ENCODE measurements at regions not wholly inside any gene's neighbourhood (a gene's known extent, or its start where the extent isn't known, plus 50 kb on each side); places are given as distances from the start of the nearest gene placed in this dataset.
"Not testable (repeated sequence)": the region's sequence is repeated elsewhere in the genome, so short reads cannot be mapped to it uniquely, and the experiment has no call there.

- Histone ChIP-seq H3K27ac (ENCODE audit: low read depth, low read length) (no peak overlapping the region), H3K4me3 (ENCODE audit: low read depth in 1 of 2, low read length in 2 of 2) (no peak overlapping the region), H3K9me3 (ENCODE audit: low read length) (no peaks in the 10 kb centered on the region), H3K27me3 (ENCODE audit: control insufficient read depth in 1 of 2, insufficient read depth in 2 of 2, low read length in 2 of 2) (no peaks in the 10 kb centered on the region), H3K9ac (ENCODE audit: low read length) (no peak overlapping the region), H3K36me3 (ENCODE audit: insufficient read depth, low read length) (no peaks in the 10 kb centered on the region), H3K4me1 (ENCODE audit: insufficient read depth, low read length) (no peaks in the 10 kb centered on the region)
These were observed 52.2 kb upstream of the MKI67 start for GRCh38 chr10:128178302-128178958.

GRCh38 chr10:128180843-128181242 is 54.6 kb upstream of the MKI67 start:
- H3K9ac ChIP-seq (ENCODE audit: low read length), result no peak overlapping the region
- no peaks in the 10 kb centered on the region for H3K4me1 ChIP-seq (ENCODE audit: insufficient read depth, low read length)
- H3K27me3 ChIP-seq (ENCODE audit: control insufficient read depth in 1 of 2, insufficient read depth in 2 of 2, low read length in 2 of 2), result no peaks in the 10 kb centered on the region
- no peaks in the 10 kb centered on the region for H3K9me3 ChIP-seq (ENCODE audit: low read length)
- no peaks in the 10 kb centered on the region for H3K36me3 ChIP-seq (ENCODE audit: insufficient read depth, low read length)
- no peak overlapping the region for H3K4me3 ChIP-seq (ENCODE audit: low read depth in 1 of 2, low read length in 2 of 2)
- H3K27ac ChIP-seq (ENCODE audit: low read depth, low read length), result no peak overlapping the region

DNA sequence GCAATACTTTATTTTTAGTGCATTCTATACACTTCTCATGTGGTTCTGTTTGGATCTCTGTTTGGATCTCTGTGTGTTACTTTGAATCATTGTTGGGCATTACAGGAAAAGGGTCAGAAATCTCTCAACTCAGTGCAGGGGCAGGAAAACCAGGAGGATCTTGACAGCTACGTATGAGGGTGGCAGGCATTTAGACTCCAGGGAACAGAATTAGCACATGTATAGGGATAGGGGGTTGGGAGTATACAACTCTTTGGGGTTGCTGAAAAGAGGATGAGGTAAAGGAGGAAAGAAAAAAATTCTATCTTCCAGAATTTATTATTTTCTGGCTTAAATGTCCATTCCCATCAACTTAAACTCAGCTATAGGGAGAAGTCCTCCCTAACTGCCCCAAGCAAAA is 59.4 kb upstream of the MKI67 start:
- H3K9me3 ChIP-seq (ENCODE audit: low read length), result no peaks in the 10 kb centered on the region
- H3K27me3 ChIP-seq (ENCODE audit: control insufficient read depth in 1 of 2, insufficient read depth in 2 of 2, low read length in 2 of 2), result no peaks in the 10 kb centered on the region
- no peak overlapping the region for H3K27ac ChIP-seq (ENCODE audit: low read depth, low read length)
- H3K36me3 ChIP-seq (ENCODE audit: insufficient read depth, low read length), result no peaks in the 10 kb centered on the region
- H3K9ac ChIP-seq (ENCODE audit: low read length), result no peak overlapping the region
- no peak overlapping the region for H3K4me3 ChIP-seq (ENCODE audit: low read depth in 1 of 2, low read length in 2 of 2)
- no peaks in the 10 kb centered on the region for H3K4me1 ChIP-seq (ENCODE audit: insufficient read depth, low read length)

GRCh38 chr10:128186959-128187787 is 61.0 kb upstream of the MKI67 start:
- no peak overlapping the region for H3K27ac ChIP-seq (ENCODE audit: low read depth, low read length)
- H3K4me3 ChIP-seq (ENCODE audit: low read depth in 1 of 2, low read length in 2 of 2), result no peak overlapping the region

DNA sequence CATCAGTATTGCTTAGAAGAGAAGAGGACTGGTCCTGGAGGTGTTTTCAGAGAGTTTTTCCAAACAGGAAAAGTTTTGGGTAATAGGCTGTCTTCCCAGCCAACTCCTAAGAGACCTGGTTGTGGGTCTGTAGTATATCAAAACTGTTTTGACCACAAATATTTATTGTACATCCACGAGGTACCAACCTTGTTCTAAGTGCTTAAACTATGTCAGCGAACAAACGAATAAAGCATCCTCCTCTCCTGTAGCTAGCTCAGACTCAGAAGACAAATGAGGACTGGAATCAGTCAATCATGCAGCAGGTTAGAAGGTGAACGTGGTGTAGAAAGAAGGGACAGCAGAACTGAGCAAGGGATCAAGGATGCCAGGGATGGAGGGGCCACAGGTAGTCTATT is 61.6 kb upstream of the MKI67 start:
- no peak overlapping the region for H3K27ac ChIP-seq (ENCODE audit: low read depth, low read length)
- no peak overlapping the region for H3K9ac ChIP-seq (ENCODE audit: low read length)
- H3K4me3 ChIP-seq (ENCODE audit: low read depth in 1 of 2, low read length in 2 of 2), result no peak overlapping the region
- H3K36me3 ChIP-seq (ENCODE audit: insufficient read depth, low read length), result no peaks in the 10 kb centered on the region
- no peaks in the 10 kb centered on the region for H3K4me1 ChIP-seq (ENCODE audit: insufficient read depth, low read length)
- H3K27me3 ChIP-seq (ENCODE audit: control insufficient read depth in 1 of 2, insufficient read depth in 2 of 2, low read length in 2 of 2), result no peaks in the 10 kb centered on the region
- no peaks in the 10 kb centered on the region for H3K9me3 ChIP-seq (ENCODE audit: low read length)

More at GRCh38 chr10:128186959-128187787, 61.0 kb upstream of the MKI67 start:
- H3K27me3 ChIP-seq (ENCODE audit: control insufficient read depth in 1 of 2, insufficient read depth in 2 of 2, low read length in 2 of 2), result no peaks in the 10 kb centered on the region
- H3K36me3 ChIP-seq (ENCODE audit: insufficient read depth, low read length), result no peaks in the 10 kb centered on the region
- H3K9me3 ChIP-seq (ENCODE audit: low read length), result no peaks in the 10 kb centered on the region
- H3K9ac ChIP-seq (ENCODE audit: low read length), result no peak overlapping the region
- H3K4me1 ChIP-seq (ENCODE audit: insufficient read depth, low read length), result no peaks in the 10 kb centered on the region

DNA sequence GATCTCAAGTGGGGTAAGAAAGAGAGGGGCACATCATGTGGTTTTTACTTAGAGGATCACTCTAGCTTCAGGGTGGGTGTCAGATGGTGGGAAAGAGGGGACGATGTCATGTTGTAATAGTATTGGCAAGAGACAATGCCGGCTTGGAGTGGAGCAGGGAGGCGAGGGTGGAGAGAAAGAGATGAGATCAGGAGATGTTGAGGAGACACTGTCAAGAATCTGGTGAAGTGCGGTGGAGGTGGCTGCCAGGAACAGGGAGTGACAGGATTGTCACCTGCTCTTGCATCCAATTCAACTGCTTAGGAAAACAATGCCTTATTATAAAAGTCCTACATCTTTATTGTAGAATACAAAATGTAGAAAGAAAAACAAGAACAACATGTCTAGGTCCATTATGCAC is 63.0 kb upstream of the MKI67 start:
- Histone ChIP-seq H3K27me3 (ENCODE audit: control insufficient read depth in 1 of 2, insufficient read depth in 2 of 2, low read length in 2 of 2) (no peaks in the 10 kb centered on the region), H3K36me3 (ENCODE audit: insufficient read depth, low read length) (no peaks in the 10 kb centered on the region), H3K4me1 (ENCODE audit: insufficient read depth, low read length) (no peaks in the 10 kb centered on the region), H3K9ac (ENCODE audit: low read length) (no peak overlapping the region), H3K9me3 (ENCODE audit: low read length) (no peaks in the 10 kb centered on the region), H3K27ac (ENCODE audit: low read depth, low read length) (no peak overlapping the region), H3K4me3 (ENCODE audit: low read depth in 1 of 2, low read length in 2 of 2) (no peak overlapping the region)

GRCh38 chr10:128191847-128192246 is 65.6 kb upstream of the MKI67 start:
- Histone ChIP-seq H3K36me3 (ENCODE audit: insufficient read depth, low read length) (no peaks in the 10 kb centered on the region), H3K9ac (ENCODE audit: low read length) (no peak overlapping the region), H3K9me3 (ENCODE audit: low read length) (no peaks in the 10 kb centered on the region), H3K4me3 (ENCODE audit: low read depth in 1 of 2, low read length in 2 of 2) (no peak overlapping the region), H3K27ac (ENCODE audit: low read depth, low read length) (no peak overlapping the region), H3K27me3 (ENCODE audit: control insufficient read depth in 1 of 2, insufficient read depth in 2 of 2, low read length in 2 of 2) (no peaks in the 10 kb centered on the region), H3K4me1 (ENCODE audit: insufficient read depth, low read length) (no peaks in the 10 kb centered on the region)

DNA sequence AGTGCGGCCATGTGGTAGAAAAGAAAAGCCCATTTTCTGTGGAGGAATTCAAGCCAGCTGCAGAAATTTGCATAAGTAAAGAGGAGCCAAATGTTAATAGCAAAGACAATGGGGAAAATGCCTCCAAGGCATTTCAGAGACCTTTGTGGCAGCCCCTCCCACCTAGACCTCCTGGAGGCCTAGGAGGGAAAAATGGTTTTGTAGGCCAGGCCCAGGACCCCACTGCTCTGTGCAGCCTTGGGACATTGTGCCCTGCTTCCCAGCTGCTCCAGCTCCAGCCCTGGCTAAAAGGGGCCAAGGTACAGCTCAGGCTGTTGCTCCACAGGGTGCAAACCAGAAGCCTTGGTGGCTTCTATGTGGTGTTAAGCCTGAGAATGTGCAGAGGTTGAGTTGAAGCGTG is 75.6 kb upstream of the MKI67 start:
- not testable (repeated sequence) for H3K27me3 ChIP-seq (ENCODE audit: control insufficient read depth in 1 of 2, insufficient read depth in 2 of 2, low read length in 2 of 2); H3K9me3 ChIP-seq (ENCODE audit: low read length); H3K4me3 ChIP-seq (ENCODE audit: low read depth in 1 of 2, low read length in 2 of 2); H3K9ac ChIP-seq (ENCODE audit: low read length); H3K4me1 ChIP-seq (ENCODE audit: insufficient read depth, low read length); H3K36me3 ChIP-seq (ENCODE audit: insufficient read depth, low read length); H3K27ac ChIP-seq (ENCODE audit: low read depth, low read length)

DNA sequence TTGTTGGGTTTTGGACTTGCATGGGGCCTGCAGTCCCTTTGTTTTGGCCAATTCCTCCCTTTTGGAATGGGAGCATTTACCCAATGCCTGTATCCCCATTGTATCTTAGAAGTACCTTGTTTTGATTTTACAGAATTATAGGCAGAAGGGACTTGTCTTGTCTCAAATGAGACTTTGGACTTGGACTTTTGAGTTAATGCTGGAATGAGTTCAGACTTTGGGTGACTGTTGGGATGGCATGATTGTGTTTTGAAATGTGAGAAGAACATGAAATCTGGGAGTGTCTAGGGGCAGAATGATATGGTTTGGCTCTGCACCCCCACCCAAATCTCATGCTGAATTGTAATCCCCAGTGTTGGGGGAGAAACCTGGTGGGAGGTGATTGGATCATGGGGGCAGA is 76.8 kb upstream of the MKI67 start:
- H3K27me3 ChIP-seq (ENCODE audit: control insufficient read depth in 1 of 2, insufficient read depth in 2 of 2, low read length in 2 of 2), result no peaks in the 10 kb centered on the region
- no peak overlapping the region for H3K4me3 ChIP-seq (ENCODE audit: low read depth in 1 of 2, low read length in 2 of 2)
- H3K9me3 ChIP-seq (ENCODE audit: low read length), result no peaks in the 10 kb centered on the region
- H3K4me1 ChIP-seq (ENCODE audit: insufficient read depth, low read length), result no peaks in the 10 kb centered on the region
- H3K27ac ChIP-seq (ENCODE audit: low read depth, low read length), result no peak overlapping the region
- H3K9ac ChIP-seq (ENCODE audit: low read length), result no peak overlapping the region
- no peaks in the 10 kb centered on the region for H3K36me3 ChIP-seq (ENCODE audit: insufficient read depth, low read length)

GRCh38 chr10:128205591-128205990 is 79.4 kb upstream of the MKI67 start:
- not testable (repeated sequence) for H3K9ac ChIP-seq (ENCODE audit: low read length); H3K4me1 ChIP-seq (ENCODE audit: insufficient read depth, low read length)

GRCh38 chr10:128206676-128207075 is 80.5 kb upstream of the MKI67 start:
- Histone ChIP-seq H3K9ac (ENCODE audit: low read length) (no peak overlapping the region), H3K9me3 (ENCODE audit: low read length) (no peaks in the 10 kb centered on the region), H3K27me3 (ENCODE audit: control insufficient read depth in 1 of 2, insufficient read depth in 2 of 2, low read length in 2 of 2) (no peaks in the 10 kb centered on the region), H3K27ac (ENCODE audit: low read depth, low read length) (no peak overlapping the region), H3K4me3 (ENCODE audit: low read depth in 1 of 2, low read length in 2 of 2) (no peak overlapping the region), H3K4me1 (ENCODE audit: insufficient read depth, low read length) (peaks cover 6% of the 10 kb centered on the region), H3K36me3 (ENCODE audit: insufficient read depth, low read length) (no peaks in the 10 kb centered on the region)

More at GRCh38 chr10:128205591-128205990, 79.4 kb upstream of the MKI67 start:
- H3K4me3 ChIP-seq (ENCODE audit: low read depth in 1 of 2, low read length in 2 of 2); H3K27ac ChIP-seq (ENCODE audit: low read depth, low read length); H3K27me3 ChIP-seq (ENCODE audit: control insufficient read depth in 1 of 2, insufficient read depth in 2 of 2, low read length in 2 of 2); H3K36me3 ChIP-seq (ENCODE audit: insufficient read depth, low read length); H3K9me3 ChIP-seq (ENCODE audit: low read length): not testable (repeated sequence)

DNA sequence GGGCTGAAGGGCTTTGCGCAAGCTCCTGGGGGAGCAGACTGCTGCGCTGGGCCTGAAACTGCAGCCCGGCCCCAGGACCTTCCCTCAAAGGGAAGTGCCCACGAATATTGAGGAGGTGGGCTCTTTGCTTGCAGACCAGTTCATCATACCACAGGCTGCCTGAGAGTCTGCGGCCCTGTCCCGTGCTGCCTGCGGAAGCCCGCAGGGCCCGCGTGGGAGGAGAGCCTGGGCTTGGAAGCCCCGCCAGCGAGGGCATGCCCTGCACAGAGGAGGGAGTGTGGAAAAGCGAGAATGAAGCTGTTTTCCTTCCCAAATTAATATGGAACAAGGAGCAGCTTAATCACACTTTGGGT is 83.6 kb upstream of the MKI67 start:
- peaks cover 6% of the 10 kb centered on the region for H3K4me1 ChIP-seq (ENCODE audit: insufficient read depth, low read length)
- no peaks in the 10 kb centered on the region for H3K9me3 ChIP-seq (ENCODE audit: low read length)
- peak overlapping the region in 1 of 2 donors; percentile 57 for H3K4me3 ChIP-seq (ENCODE audit: low read depth in 1 of 2, low read length in 2 of 2)
- H3K9ac ChIP-seq (ENCODE audit: low read length), result no peak overlapping the region
- no peaks in the 10 kb centered on the region for H3K36me3 ChIP-seq (ENCODE audit: insufficient read depth, low read length)
- H3K27me3 ChIP-seq (ENCODE audit: control insufficient read depth in 1 of 2, insufficient read depth in 2 of 2, low read length in 2 of 2), result no peaks in the 10 kb centered on the region
- no peak overlapping the region for H3K27ac ChIP-seq (ENCODE audit: low read depth, low read length)

All from muscle layer of colon (tissue), 2 donors.